ENCODE measurements at regions not wholly inside any gene's neighbourhood (a gene's known extent, or its start where the extent isn't known, plus 50 kb on each side); places are given as distances from the start of the nearest gene placed in this dataset.

DNA sequence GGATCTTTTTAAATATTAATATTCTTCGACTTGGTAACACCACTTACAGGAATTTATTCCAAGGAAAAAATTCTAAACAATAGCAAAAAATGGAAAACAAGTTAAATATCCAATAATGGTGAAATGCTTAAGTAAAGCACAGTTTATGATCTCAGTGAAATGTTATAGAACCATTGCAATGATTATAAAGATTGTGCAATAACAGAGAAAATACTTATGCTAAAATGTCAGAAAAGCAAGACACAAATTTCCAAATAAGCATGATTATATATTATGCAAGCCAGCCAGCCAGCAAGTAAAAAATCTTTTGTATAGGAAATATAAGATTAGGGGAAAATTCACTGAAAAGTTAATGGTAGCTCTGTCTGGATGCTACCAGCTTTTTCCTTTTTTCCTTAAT is 102.7 kb upstream of the EFNA5 start:
- WGBS, 2 donors: 79 to 83% methylated on average over 1 of the region's 1 CpG
- no peak overlapping the region for H3K9ac ChIP-seq (ENCODE audit: insufficient read depth in 1 of 2, low read length in 2 of 2)
- H3K9me3 ChIP-seq (ENCODE audit: control insufficient read depth in 4 of 4, insufficient read depth in 3 of 4, low read length in 3 of 4): no peaks in the 10 kb centered on the region
- H3K4me1 ChIP-seq (ENCODE audit: control insufficient read depth in 5 of 5, insufficient read depth in 5 of 5, low read length in 5 of 5): peaks cover 0 to 37% (median 0%) of the 10 kb centered on the region in 5 donors
- TF ChIP-seq CTCF (IDR thresholded peaks at IDR 0.05; ENCODE audit: control extremely low read depth, extremely low read depth): no peak
- H3K27ac ChIP-seq (ENCODE audit: low read depth in 1 of 2, low read length in 1 of 2): no peak overlapping the region
- H3K36me3 ChIP-seq (ENCODE audit: control insufficient read depth in 4 of 4, insufficient read depth in 4 of 4, low read length in 4 of 4): no peaks in the 10 kb centered on the region
- H3K4me3 ChIP-seq: no peak overlapping the region
- DNase-seq (peak in 2 of 3 donors; percentile 26 to 57), ATAC-seq (ENCODE audit: insufficient read depth, low FRiP score) (no peak)
- H3K27me3 ChIP-seq (ENCODE audit: control insufficient read depth in 3 of 3, insufficient read depth in 3 of 3, low read length in 2 of 3): no peaks in the 10 kb centered on the region

- Histone ChIP-seq H3K27me3 (ENCODE audit: control insufficient read depth in 3 of 3, insufficient read depth in 3 of 3, low read length in 2 of 3) (no peaks in the 10 kb centered on the region), H3K4me3 (no peak overlapping the region), H3K36me3 (ENCODE audit: control insufficient read depth in 4 of 4, insufficient read depth in 4 of 4, low read length in 4 of 4) (no peaks in the 10 kb centered on the region), H3K9ac (ENCODE audit: insufficient read depth in 1 of 2, low read length in 2 of 2) (no peak overlapping the region), H3K9me3 (ENCODE audit: control insufficient read depth in 4 of 4, insufficient read depth in 3 of 4, low read length in 3 of 4) (no peaks in the 10 kb centered on the region), H3K4me1 (ENCODE audit: control insufficient read depth in 5 of 5, insufficient read depth in 5 of 5, low read length in 5 of 5) (peaks cover 0 to 37% (median 0%) of the 10 kb centered on the region in 5 donors), H3K27ac (ENCODE audit: low read depth in 1 of 2, low read length in 1 of 2) (no peak overlapping the region)
- 50 to 59% methylated on average over 11 of the region's 11 CpGs for WGBS, 2 donors
- DNase-seq: no peak
- ATAC-seq (ENCODE audit: insufficient read depth, low FRiP score): no peak
- TF ChIP-seq CTCF (IDR thresholded peaks at IDR 0.05; ENCODE audit: control extremely low read depth, extremely low read depth): no peak
These were observed 101.9 kb upstream of the EFNA5 start for GRCh38 chr5:107772418-107773310.

DNA sequence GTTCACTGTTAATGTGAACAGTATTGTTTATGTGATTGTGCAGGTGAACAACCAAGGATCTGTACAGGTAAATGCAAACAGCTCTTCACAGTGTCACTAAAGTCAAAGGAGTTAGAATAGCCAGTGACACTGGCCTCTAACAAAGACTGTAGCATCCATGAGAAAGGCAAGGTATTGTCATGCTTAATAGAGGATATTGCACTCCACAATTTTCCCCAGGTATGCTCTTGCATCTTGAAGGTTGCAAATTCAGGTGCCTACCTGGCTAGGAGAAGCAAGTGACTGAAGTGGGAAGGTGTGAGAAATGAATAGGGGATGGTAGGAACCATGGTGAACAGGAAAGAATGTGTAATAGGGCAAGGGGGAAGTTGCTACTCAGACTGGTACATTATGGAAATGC is 101.2 kb upstream of the EFNA5 start:
- Histone ChIP-seq H3K9ac (ENCODE audit: insufficient read depth in 1 of 2, low read length in 2 of 2) (no peak overlapping the region), H3K27me3 (ENCODE audit: control insufficient read depth in 3 of 3, insufficient read depth in 3 of 3, low read length in 2 of 3) (no peaks in the 10 kb centered on the region), H3K4me3 (no peak overlapping the region), H3K4me1 (ENCODE audit: control insufficient read depth in 5 of 5, insufficient read depth in 5 of 5, low read length in 5 of 5) (peaks cover 0 to 31% (median 0%) of the 10 kb centered on the region in 5 donors), H3K27ac (ENCODE audit: low read depth in 1 of 2, low read length in 1 of 2) (no peak overlapping the region), H3K9me3 (ENCODE audit: control insufficient read depth in 4 of 4, insufficient read depth in 3 of 4, low read length in 3 of 4) (no peaks in the 10 kb centered on the region), H3K36me3 (ENCODE audit: control insufficient read depth in 4 of 4, insufficient read depth in 4 of 4, low read length in 4 of 4) (no peaks in the 10 kb centered on the region)
- TF ChIP-seq CTCF (IDR thresholded peaks at IDR 0.05; ENCODE audit: control extremely low read depth, extremely low read depth): no peak
- ATAC-seq (ENCODE audit: insufficient read depth, low FRiP score) (no peak), DNase-seq (no peak)

Data from lung (tissue), 11 donors.